ENCODE measurements at regions not wholly inside any gene's neighbourhood (a gene's known extent, or its start where the extent isn't known, plus 50 kb on each side); places are given as distances from the start of the nearest gene placed in this dataset.

- TF ChIP-seq CTCF (IDR thresholded peaks at IDR 0.05) (no peak), POLR2A (IDR thresholded peaks at IDR 0.05) (no peak), POLR2AphosphoS5 (IDR thresholded peaks at IDR 0.05) (no peak)
These were observed 547.6 kb downstream of the NR2F2 start for GRCh38 chr15:96878129-96878528.

All from prostate gland (tissue), 2 donors.